Ishikawa (cell line): ENCODE measurements at regions not wholly inside any gene's neighbourhood (a gene's known extent, or its start where the extent isn't known, plus 50 kb on each side); places are given as distances from the start of the nearest gene placed in this dataset.

ENCODE experiments used
- TAF1 ChIP-seq: IDR thresholded peaks from 2 replicates; pipeline ENCODE4 v1.6.1; 2012; ENCODE audit warnings: low read depth, mild to moderate bottlenecking
- TCF12 ChIP-seq: IDR thresholded peaks from 2 replicates; pipeline ENCODE4 v1.6.1; 2012; ENCODE audit warnings: low read depth

GRCh38 chr5:166287866-166288265 is 2003.6 kb upstream of the WWC1 start:
- no peak for TF ChIP-seq TAF1
- no peak for TF ChIP-seq TCF12
